ENCODE measurements at regions not wholly inside any gene's neighbourhood (a gene's known extent, or its start where the extent isn't known, plus 50 kb on each side); places are given as distances from the start of the nearest gene placed in this dataset.
"Not testable (repeated sequence)": the region's sequence is repeated elsewhere in the genome, so short reads cannot be mapped to it uniquely, and the experiment has no call there.

DNA sequence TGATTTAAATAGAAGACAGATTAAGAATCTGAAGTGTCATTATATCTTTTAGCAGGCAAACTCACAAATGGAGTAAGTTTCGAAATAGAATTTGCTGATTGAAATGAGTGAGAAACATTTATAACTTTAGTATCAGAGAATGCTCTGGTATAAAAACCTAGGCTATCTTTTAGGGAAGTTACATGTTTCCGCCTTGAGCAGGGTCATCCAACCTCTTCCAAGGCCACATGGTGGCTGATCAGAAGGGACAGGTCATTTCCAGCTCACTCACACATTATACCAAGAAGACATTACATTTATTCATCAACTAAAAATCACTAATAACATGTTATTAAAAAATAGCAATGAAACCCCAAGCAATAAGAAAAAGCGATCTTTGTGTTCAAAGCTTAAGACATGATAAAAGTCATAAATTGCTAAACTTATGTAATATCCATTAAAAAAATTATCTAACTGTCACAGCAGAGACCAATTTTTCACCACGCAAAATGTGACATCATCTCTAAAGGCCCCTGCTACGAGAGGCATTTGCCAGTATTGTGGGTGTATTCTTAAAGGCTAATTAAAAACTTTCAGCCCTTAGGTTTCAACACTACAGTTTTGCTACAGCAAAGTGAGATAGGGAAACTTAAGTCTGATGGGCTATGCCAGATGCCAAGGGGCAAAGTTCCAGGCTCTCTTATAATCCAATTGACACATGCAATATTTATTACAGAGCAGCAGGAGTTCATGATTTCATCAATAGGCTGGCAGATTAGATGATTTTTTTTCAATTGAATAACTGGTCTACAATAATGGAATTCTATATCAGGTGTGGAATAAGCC, 240.4 kb upstream of the TBL1XR1 start:
- DNase-seq, result no peak

DNA sequence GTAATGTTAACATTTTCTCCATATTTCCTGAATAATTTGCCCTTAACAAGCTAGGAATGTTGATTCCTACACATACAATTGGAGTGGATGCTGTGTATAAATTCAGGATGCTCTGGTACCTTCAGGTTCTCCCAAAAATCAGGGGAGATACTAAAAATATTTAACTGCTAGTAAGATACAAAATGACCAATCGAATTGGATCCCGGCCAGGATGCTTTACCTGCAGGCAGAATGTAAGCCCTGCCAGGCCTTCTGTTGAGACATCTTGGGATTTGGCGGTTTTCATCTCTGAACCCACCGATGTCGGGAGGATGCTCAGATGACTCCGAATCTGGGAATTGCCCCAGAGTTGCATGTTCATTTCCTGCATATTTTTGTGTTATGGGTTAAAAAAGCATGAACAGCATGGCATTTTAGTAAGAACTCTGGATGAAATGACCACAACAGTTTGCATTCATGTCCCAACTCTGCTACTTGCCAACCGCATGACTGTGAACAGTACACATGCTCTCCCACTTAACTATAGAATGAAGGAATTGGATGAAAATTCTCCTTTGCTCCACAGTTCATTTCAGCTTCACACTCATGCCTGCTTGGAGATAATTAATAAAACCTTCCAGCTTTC, 241.4 kb upstream of the TBL1XR1 start:
- no peak for DNase-seq

DNA sequence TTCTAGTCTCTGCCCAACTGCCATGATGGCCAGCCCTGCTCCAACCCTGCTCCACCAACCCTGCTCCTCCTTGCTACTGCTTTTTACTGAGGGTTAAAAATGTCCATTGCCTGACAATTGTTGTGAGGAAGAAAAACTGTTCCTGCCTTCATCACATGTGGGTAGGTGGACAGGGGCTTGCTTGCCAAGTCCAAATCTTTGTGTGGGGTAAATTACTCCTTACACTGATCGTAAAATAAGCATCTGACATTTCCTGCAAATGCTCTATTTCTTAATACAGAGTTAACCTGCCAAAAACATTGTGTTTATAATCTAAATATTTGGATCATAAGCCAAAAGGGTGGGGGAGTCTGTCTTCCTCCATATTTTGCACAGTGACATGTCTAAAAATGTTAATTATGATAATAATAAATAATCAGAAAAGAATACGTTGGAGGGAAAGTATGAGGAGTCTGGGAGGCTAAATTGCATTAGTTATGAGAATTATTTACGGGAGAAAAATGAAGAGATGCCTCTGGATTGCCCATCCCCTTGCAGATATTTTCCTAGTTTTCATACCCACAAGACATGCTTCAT, 242.5 kb upstream of the TBL1XR1 start:
- no peak for DNase-seq

DNA sequence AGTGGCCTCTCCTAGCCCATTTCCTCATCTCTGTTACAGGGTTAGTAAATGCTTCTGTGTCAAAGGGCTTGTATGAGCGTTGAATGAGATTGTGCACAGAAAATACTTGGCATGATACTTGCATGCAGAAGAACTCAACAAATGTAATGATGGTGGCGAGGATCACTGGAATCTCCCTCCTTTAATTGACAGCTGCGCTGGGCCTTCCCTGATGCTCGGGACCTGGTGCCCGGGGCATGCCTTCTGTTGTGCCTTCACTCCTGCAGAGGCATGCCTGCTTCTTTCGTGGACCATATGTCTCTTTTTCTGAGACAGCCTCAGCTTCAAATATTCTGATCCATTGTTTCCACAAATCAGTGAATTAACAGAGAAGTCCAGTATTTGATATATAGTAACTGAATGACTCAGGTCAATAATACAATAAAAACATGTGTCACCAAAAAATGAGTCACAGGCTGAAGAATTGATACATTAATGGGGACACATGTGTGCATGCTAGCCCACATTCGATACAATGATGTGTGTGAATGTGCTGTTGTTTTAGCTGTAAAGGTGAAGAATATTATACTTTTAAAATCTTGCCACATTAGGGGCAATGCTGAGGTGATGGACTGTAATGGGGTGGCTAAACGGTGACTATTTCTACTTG, 243.3 kb upstream of the TBL1XR1 start:
- no peak for DNase-seq

DNA sequence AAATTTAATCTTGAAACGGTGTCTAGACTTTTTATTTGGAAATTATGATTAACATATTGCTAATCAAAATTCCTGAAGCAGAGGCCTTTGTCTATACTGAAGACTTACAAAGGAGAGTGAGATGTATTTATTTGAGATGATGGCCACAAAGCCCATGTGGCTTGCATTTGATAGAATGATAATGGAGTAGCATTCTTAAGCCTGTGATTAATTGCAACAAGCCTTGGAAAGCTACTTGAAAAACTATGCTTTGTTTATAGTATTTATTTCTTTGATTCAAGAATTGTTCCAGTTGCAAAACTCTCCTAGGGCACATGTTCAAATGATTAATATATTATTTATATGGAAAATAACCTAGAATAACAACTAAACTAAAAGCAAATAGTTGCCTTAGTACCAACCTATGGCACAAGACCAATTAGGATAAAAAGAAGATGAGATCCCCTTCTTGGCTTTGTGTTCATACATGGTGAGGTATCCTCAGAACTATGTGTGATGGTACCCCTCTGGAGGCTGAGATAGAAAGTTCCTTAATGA, 244.1 kb upstream of the TBL1XR1 start:
- DNase-seq, result no peak

DNA sequence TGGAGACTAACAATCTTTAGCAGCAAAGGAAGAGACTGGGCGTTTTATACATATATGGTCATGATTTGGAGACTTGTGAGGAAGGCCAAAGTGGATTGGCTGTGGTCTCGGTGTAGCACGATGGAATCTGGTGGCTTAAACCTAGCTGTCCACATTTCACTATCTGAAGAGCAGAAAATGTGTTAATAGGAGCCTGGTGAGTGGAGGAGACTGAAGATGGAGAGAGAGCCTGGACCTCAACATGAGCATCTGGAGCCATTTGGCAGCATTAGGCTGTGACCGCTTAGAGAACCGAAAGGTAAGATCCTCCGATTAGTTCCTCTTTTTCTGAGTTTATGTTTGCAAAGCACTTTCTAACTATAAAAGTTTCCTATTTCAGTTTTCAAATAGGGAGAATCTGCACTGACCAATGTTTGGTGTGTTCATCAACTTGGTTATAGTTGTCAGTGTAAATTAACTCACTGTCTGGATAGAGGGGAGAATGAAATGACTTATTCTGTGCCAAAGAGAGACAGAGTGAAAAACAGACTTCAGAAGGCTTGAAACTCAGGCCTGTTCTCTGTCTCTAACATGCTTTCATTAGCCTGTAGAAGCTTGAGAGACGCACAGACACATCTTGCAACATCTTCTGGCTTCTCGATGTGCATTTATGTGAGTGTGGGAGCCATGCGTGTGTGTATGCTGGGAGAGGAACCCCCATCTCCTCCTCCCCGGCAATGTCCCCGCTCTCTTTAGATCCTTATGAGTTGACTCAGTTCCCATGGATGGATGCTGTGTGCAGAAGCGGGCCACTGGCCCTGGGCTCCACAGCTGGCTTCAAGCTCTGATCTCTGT, 244.7 kb upstream of the TBL1XR1 start:
- DNase-seq, result no peak

DNA sequence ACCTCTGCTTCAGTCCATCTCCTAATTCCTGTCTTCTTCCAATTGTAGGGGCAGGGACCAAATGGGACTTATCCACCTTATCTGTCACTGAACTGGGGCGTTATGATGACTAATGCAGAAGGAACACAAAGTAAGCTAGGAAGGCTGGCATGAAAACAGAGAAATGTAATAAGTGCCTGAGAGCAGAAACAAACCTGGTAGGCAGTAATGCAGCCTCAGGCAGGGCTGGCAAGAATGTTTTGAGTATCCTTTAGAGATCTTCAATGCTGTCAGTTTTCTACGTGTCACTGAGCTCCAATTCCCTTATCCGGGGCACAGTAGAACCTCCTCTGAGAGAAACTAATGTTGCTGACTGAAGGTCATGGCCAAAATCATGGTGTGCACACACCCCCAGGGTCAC, 246.2 kb upstream of the TBL1XR1 start:
- DNase-seq, result no peak

DNA sequence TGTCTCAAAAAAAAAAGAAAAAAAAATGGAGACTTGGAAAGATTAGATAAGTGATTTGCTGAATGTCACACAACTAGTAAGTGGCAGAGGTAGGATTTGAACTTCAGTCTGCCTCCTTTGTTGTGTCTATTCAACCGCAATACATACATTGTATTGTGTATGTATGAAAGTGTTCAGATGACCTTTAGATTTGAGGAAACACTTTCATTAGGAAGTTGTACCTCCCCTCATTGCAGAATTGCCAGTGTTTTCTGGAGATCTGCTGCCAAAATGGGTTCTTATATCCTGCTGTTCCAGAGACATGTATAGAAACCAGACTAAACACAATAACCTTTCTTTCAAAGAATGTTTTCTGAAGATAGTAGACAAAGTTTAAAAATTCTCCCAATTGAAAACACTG, 247.4 kb upstream of the TBL1XR1 start:
- DNase-seq, result no peak

DNA sequence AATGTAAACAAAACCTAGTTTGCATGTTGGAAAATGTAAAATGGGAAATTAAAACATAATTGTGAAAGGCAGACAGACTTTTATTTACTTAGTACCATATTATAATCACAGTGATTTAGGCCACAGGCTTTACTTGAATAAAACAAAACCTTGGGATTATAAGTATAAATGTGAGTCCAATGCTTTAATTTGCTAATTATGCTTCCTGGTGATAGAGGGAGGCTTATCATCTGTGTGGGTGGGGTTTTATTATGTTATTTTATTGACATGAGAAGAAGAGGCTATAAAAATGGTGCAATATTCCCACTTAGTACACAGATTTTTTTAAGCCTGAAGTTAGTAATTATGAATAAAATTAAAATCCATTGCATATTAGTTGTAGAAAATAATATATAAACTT, 248.3 kb upstream of the TBL1XR1 start:
- no peak for DNase-seq

DNA sequence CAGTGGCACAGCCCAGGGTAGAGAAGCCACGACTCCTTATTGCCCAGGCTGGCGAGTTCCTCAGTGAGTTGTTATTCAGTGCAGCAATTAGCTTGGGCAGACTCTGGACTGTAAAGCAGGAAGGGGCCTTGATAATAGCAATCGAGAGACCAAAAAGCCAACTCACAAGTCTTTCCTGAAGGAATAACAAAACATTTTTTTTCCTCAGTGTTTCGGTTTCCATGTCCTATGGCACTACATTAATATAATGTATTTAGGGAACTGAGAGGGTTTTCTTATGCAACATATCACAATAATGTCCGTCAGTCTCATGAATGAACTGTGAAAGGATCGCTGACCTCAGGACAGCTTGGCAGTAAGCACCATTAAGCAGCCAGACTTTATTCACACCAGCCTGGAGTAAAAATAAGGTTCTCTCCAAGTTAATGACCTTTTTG, 248.9 kb upstream of the TBL1XR1 start:
- no peak for DNase-seq

DNA sequence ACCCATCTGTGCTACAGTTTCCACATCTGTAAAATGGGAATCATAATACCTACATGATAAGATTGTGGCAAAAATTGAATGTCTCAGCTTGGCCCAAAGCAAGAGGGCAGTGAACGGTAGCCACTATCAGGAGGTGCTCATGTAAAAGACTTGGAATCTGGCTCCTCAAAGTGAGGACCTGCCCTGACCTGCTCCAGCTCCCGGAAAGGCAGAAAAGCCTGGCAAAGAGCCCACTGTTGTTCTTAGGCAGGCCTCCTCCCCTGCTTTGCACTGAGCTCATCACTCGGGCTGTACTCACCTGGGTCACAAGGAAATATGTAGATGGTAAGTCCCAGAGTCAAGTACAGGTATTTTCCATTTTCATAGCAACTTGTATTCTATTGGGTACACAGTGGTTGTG, 250.7 kb upstream of the TBL1XR1 start:
- DNase-seq, result no peak

DNA sequence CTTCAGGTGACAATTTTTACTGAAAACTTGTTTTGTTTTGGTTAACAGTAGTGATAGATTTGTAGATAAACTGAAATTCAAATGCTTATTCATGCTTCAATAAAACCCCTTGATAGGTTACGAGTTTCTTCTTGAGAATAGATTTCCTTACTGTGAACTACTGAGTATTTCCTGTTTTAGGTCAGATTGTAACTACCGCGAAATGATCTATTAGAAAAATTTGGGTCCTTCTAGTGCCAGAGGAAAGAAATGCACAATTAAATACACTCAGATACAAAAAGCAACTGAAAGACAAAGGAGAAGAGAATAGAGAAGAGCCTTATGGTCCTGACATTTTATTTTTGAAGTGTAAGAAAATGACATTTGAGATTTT, 251.7 kb upstream of the TBL1XR1 start:
- no peak for DNase-seq

DNA sequence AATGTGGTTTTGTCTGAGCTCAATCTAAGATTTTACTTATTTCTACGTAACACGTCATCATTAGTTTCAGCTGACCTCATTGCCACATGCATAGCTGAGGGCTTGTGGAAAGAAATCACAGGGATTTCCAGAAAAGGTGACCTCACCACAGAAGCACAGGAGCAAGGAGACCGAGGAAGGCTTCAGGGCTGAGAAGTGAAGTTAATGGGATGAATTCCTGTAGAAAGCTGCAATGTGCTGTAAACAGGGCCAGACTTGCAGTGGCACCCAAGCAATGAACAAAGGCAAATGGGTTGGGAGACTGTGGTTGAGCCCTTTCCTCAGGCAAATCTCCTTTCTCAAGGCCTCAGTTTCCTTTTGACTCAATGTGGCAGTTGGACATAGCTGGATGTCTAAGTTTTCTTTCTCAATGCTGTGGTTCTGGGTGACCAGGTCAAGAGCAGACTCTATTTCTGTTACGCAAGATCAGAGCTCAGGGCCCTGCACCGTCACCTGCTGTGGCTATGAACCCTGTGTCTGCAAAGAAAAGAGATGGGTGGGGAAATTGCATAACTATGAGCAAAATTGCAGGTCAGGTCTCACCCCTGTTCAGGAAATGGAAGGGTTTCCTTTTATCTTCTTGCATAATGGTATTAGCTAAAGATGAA, 252.2 kb upstream of the TBL1XR1 start:
- no peak for DNase-seq

DNA sequence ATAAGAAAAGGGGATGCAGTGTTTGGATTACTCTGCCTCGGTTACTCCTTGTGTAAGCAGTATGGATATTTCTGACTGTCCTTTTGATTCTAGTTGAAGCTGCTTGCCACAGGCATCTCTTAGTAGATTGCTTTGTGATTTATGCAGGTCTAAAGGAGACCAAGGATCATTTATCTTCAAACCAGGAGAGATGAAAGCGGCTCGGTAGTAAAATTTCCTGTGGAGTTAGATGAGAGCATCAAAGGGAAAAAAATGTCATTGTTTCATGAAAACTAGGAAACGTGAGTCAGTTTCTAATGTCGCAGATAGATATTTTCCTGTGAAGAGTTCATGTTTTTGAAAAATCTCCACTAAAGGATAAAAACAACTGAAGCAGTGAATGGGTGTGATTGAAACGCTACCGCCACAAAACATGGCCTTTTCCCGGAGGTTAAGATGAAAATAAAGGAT, 254.0 kb upstream of the TBL1XR1 start:
- no peak for DNase-seq

DNA sequence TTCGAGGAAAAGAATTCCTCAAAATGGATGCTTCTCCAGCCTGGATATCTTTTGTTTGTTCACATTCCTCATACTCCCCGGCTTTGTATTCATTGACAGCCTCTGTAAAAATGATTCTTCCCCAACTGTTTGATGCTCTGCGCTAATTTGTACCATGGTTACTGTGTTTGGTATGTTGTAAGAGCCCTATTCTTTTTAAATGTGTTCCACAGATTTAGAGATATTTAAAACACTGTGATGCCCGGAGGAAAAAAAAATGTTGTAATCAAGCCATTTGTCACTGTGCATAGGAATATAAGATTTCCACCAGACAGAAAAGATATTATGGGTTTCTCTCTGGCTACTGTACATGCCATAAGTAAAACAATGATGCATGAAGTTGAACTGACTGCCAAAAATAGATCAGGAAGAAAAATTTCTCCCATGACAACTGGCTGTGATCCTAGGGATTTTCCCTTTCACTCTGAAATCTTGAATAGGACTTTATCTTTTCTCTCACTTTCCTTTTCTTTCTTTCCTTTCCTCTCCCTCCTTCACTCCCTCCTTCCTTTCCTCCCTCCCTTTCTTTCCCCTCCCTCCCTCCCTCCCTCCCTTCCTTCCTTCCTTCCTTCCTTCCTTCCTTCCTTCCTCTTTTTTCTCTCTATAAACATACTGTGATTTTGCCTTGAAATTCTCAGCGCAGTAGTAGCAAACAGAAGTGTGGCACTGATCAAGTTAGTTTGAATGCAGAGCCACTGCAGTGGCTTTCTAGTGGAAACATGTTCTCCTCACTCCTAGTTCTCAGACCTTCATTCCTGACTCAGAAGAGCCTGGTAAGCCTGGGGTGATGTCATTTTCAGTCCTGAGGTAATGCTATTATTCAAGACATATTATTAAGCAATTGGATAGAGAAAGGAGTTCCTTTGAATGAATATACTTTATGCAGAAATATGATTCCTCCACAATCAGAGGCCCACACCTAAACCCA, 254.9 kb upstream of the TBL1XR1 start:
- no peak for DNase-seq

DNA sequence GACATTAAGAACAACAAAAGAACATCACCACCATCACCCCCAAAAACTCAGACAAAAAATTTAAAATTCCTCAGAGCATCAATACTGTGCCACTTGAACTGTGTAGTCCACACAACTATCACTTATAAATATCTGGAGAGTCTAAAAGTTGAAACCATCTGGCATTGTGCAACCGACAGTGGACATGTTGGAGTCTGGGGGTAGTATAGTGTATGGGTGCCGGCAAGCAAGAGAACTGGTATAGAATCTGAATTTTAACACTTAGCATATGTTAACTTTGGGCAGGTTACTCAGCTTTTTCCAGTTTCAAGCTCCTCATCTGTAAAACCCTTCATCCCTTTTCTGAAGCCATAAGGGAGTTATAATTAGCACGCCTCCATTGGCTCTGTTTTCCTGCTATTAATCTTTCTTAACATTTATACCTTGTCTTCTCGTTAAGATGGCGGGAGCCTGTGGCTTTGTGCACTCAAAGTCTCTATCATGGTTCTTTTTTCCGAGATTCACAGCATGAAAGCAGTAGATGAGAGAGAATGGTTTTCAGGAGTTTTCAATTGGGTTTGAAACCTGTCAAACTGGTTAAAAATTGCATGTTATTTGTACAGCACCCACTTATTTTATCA, 255.7 kb upstream of the TBL1XR1 start:
- no peak for DNase-seq

DNA sequence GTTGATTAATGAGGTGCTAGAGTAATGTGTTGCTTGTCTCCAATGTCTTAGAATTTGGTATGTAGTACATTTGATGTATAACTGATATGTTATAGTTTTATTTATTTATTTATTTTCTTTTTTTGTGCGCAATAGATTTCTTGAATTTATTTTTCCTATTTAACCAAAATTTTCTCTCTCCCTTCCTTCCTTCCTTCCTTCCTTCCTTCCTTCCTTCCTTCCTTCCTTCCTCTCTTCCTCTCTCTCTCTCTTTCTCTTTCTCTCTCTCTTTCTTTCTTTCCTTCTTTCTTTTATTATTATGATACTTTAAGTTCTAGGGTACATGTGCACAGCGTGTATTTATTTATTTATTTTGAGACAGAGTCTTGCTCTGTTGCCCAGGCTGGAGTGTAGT, 256.2 kb upstream of the TBL1XR1 start:
- DNase-seq, result no peak

DNA sequence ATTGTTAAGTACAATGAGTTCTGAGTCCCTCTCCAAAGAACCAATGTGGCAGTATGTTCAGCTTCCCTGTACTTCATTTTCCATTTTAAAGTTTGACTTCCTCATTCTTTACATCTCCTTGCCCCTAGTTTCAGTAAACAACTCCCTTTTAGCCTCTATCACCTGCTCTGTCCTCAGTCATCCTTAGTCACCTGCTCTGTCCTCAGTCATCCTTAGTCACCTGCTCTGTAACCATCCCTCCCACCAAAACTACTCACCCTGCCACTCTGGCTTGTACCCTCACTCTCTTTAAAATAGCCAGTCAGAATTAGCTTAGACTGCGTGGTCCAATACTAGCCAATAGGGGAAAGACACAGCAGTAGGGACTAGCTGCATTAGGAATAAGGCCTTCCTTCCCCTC, 259.9 kb upstream of the TBL1XR1 start:
- DNase-seq, result not testable (repeated sequence)

DNA sequence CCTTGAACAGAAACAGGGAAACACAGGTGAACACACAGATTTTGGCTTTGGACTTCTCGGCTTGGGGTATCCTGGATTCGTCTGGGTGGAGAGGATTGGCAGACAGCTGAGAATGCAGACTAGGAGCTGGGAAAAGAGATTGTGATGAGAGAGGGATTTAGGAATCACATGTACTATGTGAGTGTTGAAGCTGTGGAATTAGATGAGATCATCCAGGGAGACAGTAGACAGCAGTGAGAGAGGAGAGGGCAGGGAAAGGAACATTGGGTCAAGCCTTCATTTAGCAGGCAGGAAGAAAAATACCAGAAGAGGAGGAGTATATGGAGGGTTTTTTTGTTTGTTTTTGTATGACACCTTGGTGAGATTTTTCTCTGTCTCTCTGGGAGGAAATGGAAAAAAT, 262.1 kb upstream of the TBL1XR1 start:
- DNase-seq, result no peak

DNA sequence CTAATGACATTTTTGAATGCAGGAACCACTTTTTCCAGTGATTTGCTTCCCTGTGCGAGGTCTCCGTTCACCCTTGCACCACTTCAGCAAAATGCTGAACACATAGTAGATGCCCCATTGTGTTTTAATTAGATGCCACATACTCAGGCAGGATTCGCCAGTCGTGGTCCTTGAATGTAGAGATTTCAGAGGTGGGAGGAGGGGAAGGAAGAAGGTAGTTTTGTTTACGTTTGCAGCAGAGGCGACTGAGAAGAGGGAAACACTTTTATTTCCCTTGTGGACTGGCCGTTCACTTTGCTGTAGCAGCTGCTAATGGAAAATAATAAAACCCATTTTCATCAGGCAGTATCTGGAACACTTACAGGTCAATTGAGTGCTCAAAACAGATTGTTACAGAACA, 262.8 kb upstream of the TBL1XR1 start:
- no peak for DNase-seq
